GM19023 (cell line): ENCODE measurements at regions not wholly inside any gene's neighbourhood (a gene's known extent, or its start where the extent isn't known, plus 50 kb on each side); places are given as distances from the start of the nearest gene placed in this dataset.

ENCODE experiments used
- ATAC-seq: cut with Tn5 transposase; IDR thresholded peaks from one replicate; pipeline ENCODE4 v1.9.1; 2021; ENCODE audit warnings: mild to moderate bottlenecking, moderate library complexity; ENCODE audit not compliant: unreplicated experiment

GRCh38 chr3:177554895-177555759, 357.8 kb upstream of the TBL1XR1 start:
- ATAC-seq: no peak

GRCh38 chr3:177557548-177557947, 360.3 kb upstream of the TBL1XR1 start:
- no peak for ATAC-seq

- no peak for ATAC-seq
Observed at GRCh38 chr3:177561365-177561764, 364.1 kb upstream of the TBL1XR1 start.

- ATAC-seq: no peak
Observed at GRCh38 chr3:177561769-177562392, 364.6 kb upstream of the TBL1XR1 start.

GRCh38 chr3:177563243-177563780, 366.0 kb upstream of the TBL1XR1 start:
- no peak for ATAC-seq

GRCh38 chr3:177563792-177564191, 366.5 kb upstream of the TBL1XR1 start:
- ATAC-seq: no peak

- no peak for ATAC-seq
Observed at GRCh38 chr3:177565981-177566380, 368.7 kb upstream of the TBL1XR1 start.

GRCh38 chr3:177567833-177568232, 370.6 kb upstream of the TBL1XR1 start:
- ATAC-seq: no peak

GRCh38 chr3:177569193-177569592, 371.9 kb upstream of the TBL1XR1 start:
- ATAC-seq: no peak

- ATAC-seq: no peak
Observed at GRCh38 chr3:177569875-177570657, 372.8 kb upstream of the TBL1XR1 start.

GRCh38 chr3:177571271-177571943, 374.1 kb upstream of the TBL1XR1 start:
- no peak for ATAC-seq

GRCh38 chr3:177571944-177572315, 374.6 kb upstream of the TBL1XR1 start:
- no peak for ATAC-seq

GRCh38 chr3:177574222-177574856, 377.1 kb upstream of the TBL1XR1 start:
- ATAC-seq: no peak

GRCh38 chr3:177576746-177577145, 379.5 kb upstream of the TBL1XR1 start:
- no peak for ATAC-seq

GRCh38 chr3:177578488-177578887, 381.2 kb upstream of the TBL1XR1 start:
- no peak for ATAC-seq

- no peak for ATAC-seq
Observed at GRCh38 chr3:177579419-177579818, 382.1 kb upstream of the TBL1XR1 start.

- ATAC-seq: no peak
Observed at GRCh38 chr3:177580437-177580836, 383.2 kb upstream of the TBL1XR1 start.

GRCh38 chr3:177585271-177585670, 388.0 kb upstream of the TBL1XR1 start:
- no peak for ATAC-seq

- ATAC-seq: no peak
Observed at GRCh38 chr3:177589041-177589650, 391.9 kb upstream of the TBL1XR1 start.

- no peak for ATAC-seq
Observed at GRCh38 chr3:177589911-177590381, 392.7 kb upstream of the TBL1XR1 start.
